Stromal cell of bone marrow (primary cell): ENCODE measurements at regions not wholly inside any gene's neighbourhood (a gene's known extent, or its start where the extent isn't known, plus 50 kb on each side); places are given as distances from the start of the nearest gene placed in this dataset.
"Not testable (repeated sequence)": the region's sequence is repeated elsewhere in the genome, so short reads cannot be mapped to it uniquely, and the experiment has no call there.

Experiments used
- DNase-seq: peaks from one replicate; pipeline ENCODE4 v3.0.0-alpha.2; 2012; ENCODE audit warnings: low read depth

- no peak for DNase-seq
Measured at GRCh38 chr2:33946193-33946592, 347.1 kb upstream of the FAM98A start.

DNA sequence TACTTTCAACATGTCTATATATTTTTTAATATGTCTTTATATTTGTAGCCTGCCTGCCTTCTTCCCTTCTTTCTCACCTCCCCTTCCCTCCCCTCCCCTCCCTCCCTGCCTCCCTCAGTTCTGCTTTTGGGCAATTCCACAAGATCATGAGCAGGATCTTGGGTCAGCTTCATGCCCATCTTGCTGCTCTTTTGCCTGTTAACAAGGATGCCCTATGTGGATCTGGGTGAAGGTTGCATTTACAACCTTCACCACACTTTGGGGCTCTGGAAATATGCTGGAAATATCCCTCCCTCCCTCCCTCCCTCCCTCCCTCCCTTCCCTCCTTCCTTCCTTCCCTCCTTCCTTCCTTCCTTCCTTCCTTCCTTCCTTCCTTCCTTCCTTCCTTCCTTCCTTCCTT lies 334.1 kb upstream of the FAM98A start:
- DNase-seq, result no peak

GRCh38 chr2:33931164-33931563 lies 332.1 kb upstream of the FAM98A start:
- DNase-seq, result no peak

DNA sequence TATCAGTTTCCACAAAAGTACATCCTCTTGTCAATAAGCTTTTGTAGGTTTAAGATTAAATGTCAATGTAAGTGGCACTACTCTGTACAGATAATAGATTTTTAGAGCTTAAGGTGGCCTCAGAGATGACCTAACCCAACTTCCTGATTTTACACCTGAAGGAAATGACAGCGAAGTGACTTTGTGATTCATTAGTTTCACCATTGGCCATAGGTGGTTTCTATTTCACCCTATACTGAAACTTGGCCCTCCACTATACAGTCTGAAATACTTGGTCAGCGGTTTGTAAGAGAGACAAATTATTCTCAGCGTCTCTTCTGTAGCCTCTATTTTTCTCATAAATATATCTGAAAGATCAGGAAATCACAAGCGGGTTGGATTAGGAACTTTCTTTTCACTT lies 330.4 kb upstream of the FAM98A start:
- no peak for DNase-seq

DNA sequence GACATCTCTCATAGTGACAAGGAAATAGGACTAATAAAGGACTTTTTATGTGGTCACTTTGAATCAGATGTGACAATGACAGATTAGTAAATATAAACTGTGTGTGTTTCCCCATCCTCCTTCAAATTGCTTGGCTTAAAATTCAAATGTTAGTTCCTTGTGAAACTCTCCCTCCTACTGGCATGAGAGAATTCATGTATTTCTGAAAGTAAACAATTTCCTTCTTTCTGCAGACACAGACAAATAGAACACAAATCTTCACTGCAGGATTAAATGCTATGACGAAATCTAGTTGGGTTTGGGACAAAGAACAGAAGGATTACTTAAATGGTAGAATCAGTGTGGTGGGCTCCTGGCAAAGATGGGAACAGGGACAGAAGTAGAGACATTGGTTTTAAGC lies 328.7 kb upstream of the FAM98A start:
- DNase-seq, result no peak

- DNase-seq, result no peak
Measured at GRCh38 chr2:33925311-33925710, 326.2 kb upstream of the FAM98A start.

- no peak for DNase-seq
Measured at GRCh38 chr2:33924586-33925169, 325.6 kb upstream of the FAM98A start.

- DNase-seq, result no peak
Measured at GRCh38 chr2:33917252-33917651, 318.2 kb upstream of the FAM98A start.

DNA sequence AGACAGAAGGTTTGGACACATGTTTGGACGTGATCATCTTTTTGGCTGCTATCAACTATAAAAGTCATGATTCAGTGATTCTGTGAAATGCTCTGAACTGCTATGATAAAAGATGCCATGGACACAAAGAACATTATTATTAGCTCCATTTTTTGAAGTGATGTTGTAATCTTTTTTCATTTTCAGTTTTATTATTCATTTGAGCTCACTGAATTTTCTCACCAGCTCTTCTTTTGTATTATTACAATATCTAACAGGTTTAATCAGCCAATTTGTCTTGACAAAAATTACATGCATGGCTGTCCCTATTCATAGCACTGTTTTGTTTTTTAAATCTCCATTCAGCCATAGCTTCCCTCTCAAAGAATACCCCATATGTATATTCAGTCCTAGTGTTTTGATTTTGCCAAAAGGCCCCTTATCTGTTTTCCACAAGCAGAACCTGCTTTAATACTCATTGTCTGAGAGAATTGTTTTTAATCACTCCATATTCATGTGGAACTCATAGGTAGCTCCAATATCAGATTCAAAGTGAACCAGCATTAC lies 314.0 kb upstream of the FAM98A start:
- no peak for DNase-seq

- no peak for DNase-seq
Measured at GRCh38 chr2:33911327-33911726, 312.2 kb upstream of the FAM98A start.

DNA sequence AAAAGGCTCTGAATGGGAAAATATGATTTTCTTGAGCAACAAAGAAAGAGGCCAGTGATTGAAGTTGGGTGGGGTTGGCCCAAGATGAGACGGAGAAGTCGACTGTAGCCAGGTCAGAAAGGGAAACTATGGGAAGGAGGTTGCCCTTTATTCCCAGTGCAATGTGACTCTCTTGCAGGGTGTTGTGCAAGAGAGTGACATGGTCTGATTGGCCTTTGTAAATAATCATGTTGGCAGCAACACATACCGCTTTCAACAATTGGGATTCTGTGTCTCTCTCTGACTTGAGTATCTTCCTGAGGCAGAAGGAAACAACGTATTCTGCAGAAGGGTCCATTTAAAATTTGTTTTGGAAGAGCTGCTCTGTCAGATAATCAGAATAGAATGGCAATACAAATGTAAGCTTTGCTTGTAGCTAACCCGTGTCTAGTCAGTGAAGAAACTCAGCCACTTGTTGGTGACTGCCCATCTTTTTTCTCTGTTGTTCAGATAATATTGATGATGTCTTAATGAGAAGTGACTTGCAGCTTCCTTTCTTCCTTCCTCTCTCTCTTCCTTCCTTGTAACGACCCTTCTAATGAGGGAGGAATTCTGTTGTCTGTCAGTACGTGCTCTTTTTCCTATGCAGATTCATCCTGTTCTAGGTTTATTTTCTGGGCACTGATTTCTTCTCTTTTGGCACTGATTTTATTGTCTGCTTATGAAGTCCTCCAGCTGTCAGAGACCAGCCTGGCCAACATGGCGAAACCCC lies 311.0 kb upstream of the FAM98A start:
- no peak for DNase-seq

DNA sequence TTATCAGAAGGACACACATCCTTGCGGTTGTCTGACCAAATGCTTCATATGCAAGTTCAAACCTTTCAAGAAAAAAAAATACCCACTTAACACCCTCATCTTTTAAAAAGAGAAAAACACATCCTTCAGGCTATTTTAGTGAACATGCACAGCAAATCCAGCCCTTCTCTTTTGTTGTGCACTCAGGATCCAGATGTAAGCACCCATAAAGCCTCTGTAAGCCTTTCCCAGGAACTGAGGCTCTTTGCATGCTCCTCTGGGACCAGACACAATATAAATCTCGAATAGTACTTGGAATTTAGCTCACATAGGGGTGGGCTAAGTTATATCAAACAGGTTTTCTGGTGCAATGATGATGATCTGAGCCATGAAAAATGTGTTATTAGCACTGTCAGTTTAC lies 308.8 kb upstream of the FAM98A start:
- no peak for DNase-seq

DNA sequence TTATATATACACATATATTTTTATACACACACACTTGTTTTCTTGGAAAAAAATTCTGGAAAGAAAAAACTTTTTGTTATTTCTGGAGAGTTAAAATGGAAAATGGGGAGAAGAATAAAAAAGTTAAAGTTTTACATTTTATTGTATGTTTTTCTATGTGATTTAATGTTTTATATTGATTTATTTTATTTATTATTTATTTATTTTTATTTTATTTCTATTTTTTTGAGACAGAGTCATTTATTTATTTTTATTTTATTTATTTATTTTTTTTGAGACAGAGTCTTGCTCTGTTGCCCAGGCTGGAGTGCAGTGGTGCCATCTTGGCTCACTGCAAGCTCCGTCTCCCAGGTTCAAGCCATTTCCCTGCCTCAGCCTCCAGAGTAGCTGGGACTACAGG lies 307.0 kb upstream of the FAM98A start:
- not testable (repeated sequence) for DNase-seq

GRCh38 chr2:33904801-33905200 lies 305.7 kb upstream of the FAM98A start:
- no peak for DNase-seq

GRCh38 chr2:33903701-33904100 lies 304.6 kb upstream of the FAM98A start:
- no peak for DNase-seq

DNA sequence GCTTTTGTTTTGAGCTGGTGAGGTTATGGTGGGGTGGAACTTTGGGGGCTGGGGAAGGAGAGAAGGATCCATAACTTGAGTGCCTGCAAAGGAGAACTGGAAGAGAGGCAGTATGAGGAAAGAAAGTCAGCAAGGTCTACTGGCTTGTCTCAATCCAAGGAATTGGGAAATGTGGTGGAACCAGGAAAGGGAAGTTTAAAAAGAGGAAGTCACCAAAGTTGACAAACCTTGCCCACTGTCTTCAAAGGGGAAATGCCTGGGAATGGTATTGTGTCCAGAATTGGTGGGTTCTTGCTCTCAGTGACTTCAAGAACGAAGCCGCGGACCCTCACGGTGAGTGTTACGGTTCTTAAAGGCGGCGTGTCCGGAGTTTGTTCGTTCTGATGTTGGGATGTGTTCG lies 304.1 kb upstream of the FAM98A start:
- DNase-seq, result no peak

- DNase-seq, result no peak
Measured at GRCh38 chr2:33900610-33901009, 301.5 kb upstream of the FAM98A start.

- DNase-seq, result no peak
Measured at GRCh38 chr2:33897741-33898140, 298.6 kb upstream of the FAM98A start.

GRCh38 chr2:33893824-33894223 lies 294.7 kb upstream of the FAM98A start:
- no peak for DNase-seq

DNA sequence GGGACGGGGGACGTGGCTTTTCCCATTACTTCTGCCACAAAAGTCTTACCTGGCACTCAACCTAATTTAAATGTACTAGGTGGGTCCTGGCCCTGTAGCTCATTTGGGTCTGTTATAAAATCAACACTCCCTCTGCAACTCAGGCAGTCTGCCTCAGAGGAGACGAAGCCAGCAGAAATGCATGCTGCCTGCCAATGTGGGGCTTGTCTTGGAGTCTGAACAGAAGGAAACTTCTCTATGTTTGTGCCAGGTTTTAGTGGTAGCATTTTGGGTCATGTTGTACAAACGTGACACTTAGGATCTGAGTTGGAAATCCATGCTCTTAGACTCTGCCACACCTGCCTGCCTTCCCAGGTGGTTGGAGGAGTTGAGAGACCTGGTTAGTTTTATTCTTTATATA lies 292.5 kb upstream of the FAM98A start:
- no peak for DNase-seq

GRCh38 chr2:33890686-33891085 lies 291.6 kb upstream of the FAM98A start:
- DNase-seq, result no peak

- DNase-seq, result no peak
Measured at GRCh38 chr2:33877348-33878016, 278.4 kb upstream of the FAM98A start.

DNA sequence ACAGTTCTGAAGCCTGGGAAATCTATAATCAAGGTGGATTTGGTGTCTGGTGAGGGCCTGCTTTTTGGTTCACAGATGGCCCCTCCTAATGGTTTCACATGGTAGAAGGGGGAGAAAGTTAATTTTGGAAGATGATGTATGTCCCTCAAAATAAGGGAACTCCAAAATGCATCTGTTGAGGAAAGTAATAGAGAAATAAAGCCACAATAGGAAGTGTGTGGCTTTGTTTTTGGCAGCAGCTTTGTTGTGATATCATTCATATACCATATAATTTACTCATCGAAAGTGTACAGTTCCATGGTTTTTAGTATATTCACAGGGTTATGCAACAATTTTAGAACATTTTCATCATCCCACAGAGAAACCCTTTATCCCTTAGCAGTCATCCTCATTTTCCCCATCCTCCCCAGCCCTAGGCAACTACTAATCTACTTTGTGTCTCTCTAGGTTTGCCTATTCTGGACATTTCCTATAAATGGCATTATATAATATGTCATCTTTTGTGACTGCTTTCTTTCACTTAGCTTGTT lies 274.0 kb upstream of the FAM98A start:
- no peak for DNase-seq
